Adipocyte (in vitro differentiated cells): ENCODE measurements at regions not wholly inside any gene's neighbourhood (a gene's known extent, or its start where the extent isn't known, plus 50 kb on each side); places are given as distances from the start of the nearest gene placed in this dataset.

Experiments used
- DNase-seq: peaks from one replicate; pipeline ENCODE4 v3.0.0-alpha.2; 2015; ENCODE audit warnings: low read depth
- H3K27me3 ChIP-seq: replicated peaks from 2 replicates; pipeline ENCODE4 v1.7.0; 2013; ENCODE audit warnings: mild to moderate bottlenecking, low read length, moderate library complexity; ENCODE audit not compliant: control insufficient read depth, insufficient read depth
- H3K36me3 ChIP-seq: 2 replicates; pipeline ENCODE4 v1.7.0; 2013; ENCODE audit warnings: low read length, mild to moderate bottlenecking, moderate library complexity; ENCODE audit not compliant: control insufficient read depth, insufficient read depth, severe bottlenecking
- H3K4me1 ChIP-seq: 2 replicates; pipeline ENCODE4 v1.7.0; 2013; ENCODE audit warnings: mild to moderate bottlenecking, low read length, moderate library complexity; ENCODE audit not compliant: control insufficient read depth, insufficient read depth
- H3K4me3 ChIP-seq: 2 replicates; pipeline ENCODE4 v1.7.0; 2013; ENCODE audit warnings: mild to moderate bottlenecking, low read length, moderate library complexity
- H3K9ac ChIP-seq: 2 replicates; pipeline ENCODE4 v1.7.0; 2013; ENCODE audit warnings: mild to moderate bottlenecking, low read length, moderate library complexity
- H3K9me3 ChIP-seq: 2 replicates; pipeline ENCODE4 v1.7.0; 2013; ENCODE audit warnings: mild to moderate bottlenecking, low read length, moderate library complexity; ENCODE audit not compliant: control insufficient read depth

GRCh38 chr3:117356091-117356705 is 646.6 kb downstream of the TUSC7 start:
- Histone ChIP-seq H3K9ac (no peak overlapping the region), H3K4me3 (no peak overlapping the region), H3K9me3 (peaks cover 4% of the 10 kb centered on the region), H3K4me1 (no peaks in the 10 kb centered on the region), H3K27me3 (no peaks in the 10 kb centered on the region), H3K36me3 (no peaks in the 10 kb centered on the region)
- no peak for DNase-seq

- H3K9me3 ChIP-seq = peaks cover 10% of the 10 kb centered on the region
- no peak overlapping the region for H3K9ac ChIP-seq
- no peaks in the 10 kb centered on the region for H3K4me1 ChIP-seq
- H3K4me3 ChIP-seq = no peak overlapping the region
- no peaks in the 10 kb centered on the region for H3K36me3 ChIP-seq
- no peak for DNase-seq
- H3K27me3 ChIP-seq = no peaks in the 10 kb centered on the region
Observed at GRCh38 chr3:117358717-117359314, 649.2 kb downstream of the TUSC7 start.

DNA sequence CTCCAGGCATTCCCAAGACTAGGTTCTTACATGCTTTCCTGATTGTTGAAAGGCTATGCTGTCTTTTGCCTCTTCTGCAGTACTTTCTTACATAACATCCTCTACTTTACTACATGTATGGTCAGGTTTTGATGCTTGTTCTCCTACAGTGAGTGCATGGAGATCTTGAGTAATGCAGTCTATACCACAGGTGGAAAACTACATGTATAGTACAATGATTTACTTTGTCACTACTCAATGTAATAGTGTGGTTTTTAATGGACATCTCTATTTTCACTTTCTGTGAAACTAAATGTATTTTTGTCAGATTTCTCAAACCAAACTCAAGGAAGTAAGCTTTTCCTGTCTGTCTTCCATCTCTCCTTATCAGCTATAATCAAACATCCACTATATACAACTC is 657.0 kb downstream of the TUSC7 start:
- Histone ChIP-seq H3K36me3 (no peaks in the 10 kb centered on the region), H3K27me3 (no peaks in the 10 kb centered on the region)

DNA sequence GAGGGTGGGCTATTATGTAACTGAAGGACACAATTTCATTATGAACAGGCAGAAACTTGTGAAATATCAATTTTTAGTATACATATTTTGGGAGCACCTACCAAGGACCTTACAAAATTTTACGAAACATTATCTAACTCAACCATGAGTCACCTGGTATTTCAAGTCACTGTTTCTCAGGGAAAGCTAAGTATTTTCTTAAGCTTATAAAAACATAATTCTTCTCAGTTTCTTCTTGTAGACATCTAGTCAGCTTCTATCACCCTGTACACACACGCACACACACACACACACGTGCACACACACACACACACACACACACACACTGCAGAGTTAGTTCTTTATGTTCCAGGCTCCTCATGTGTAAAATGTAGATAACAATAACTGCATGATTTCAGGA is 658.3 kb downstream of the TUSC7 start:
- DNase-seq = peak; percentile 50
- no peak overlapping the region for H3K9ac ChIP-seq

More for the DNA sequence above, 657.0 kb downstream of the TUSC7 start:
- no peak for DNase-seq
- Histone ChIP-seq H3K4me3 (no peak overlapping the region), H3K9me3 (peaks cover 5% of the 10 kb centered on the region), H3K4me1 (no peaks in the 10 kb centered on the region), H3K9ac (no peak overlapping the region)

GRCh38 chr3:117380631-117381030 is 671.1 kb downstream of the TUSC7 start:
- Histone ChIP-seq H3K4me3 (no peak overlapping the region), H3K4me1 (no peaks in the 10 kb centered on the region), H3K36me3 (no peaks in the 10 kb centered on the region), H3K27me3 (no peaks in the 10 kb centered on the region), H3K9me3 (no peaks in the 10 kb centered on the region), H3K9ac (no peak overlapping the region)
- DNase-seq = no peak

More for the DNA sequence above, 658.3 kb downstream of the TUSC7 start:
- Histone ChIP-seq H3K27me3 (no peaks in the 10 kb centered on the region), H3K4me1 (no peaks in the 10 kb centered on the region), H3K36me3 (no peaks in the 10 kb centered on the region), H3K9me3 (no peaks in the 10 kb centered on the region), H3K4me3 (no peak overlapping the region)

GRCh38 chr3:117393119-117393518 is 683.5 kb downstream of the TUSC7 start:
- Histone ChIP-seq H3K36me3 (no peaks in the 10 kb centered on the region), H3K4me3 (no peak overlapping the region), H3K9me3 (no peaks in the 10 kb centered on the region), H3K27me3 (no peaks in the 10 kb centered on the region), H3K4me1 (no peaks in the 10 kb centered on the region), H3K9ac (no peak overlapping the region)
- DNase-seq = no peak

GRCh38 chr3:117398141-117398899 is 688.7 kb downstream of the TUSC7 start:
- H3K27me3 ChIP-seq = no peaks in the 10 kb centered on the region
- no peaks in the 10 kb centered on the region for H3K9me3 ChIP-seq
- no peak overlapping the region for H3K9ac ChIP-seq
- H3K4me3 ChIP-seq = no peak overlapping the region
- no peaks in the 10 kb centered on the region for H3K36me3 ChIP-seq
- no peak for DNase-seq
- peaks cover 30% of the 10 kb centered on the region for H3K4me1 ChIP-seq

GRCh38 chr3:117399311-117400078 is 689.9 kb downstream of the TUSC7 start:
- Histone ChIP-seq H3K27me3 (no peaks in the 10 kb centered on the region), H3K9me3 (no peaks in the 10 kb centered on the region), H3K9ac (peak overlapping the region; percentile 64), H3K4me1 (peaks cover 41% of the 10 kb centered on the region), H3K36me3 (no peaks in the 10 kb centered on the region), H3K4me3 (peak overlapping the region; percentile 73)
- DNase-seq = peak; percentile 85

DNA sequence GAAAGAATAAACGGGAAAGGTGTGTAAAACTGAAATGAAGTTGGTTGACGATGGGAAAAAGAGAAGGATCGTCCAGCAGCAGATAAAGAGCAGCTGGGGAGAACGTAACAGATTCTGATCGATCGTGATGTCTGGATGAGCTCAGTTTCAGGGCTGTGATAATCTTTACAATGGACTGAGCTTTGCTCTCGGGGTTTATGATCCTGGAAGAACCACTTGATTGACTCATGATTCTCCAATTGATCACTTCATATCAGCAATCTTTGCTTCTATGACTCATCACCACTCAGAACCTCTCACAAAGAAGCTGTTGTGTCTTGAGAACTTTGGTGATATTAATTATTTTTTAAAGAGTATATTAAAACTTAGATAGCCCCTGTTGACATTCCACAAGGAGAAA is 690.7 kb downstream of the TUSC7 start:
- H3K27me3 ChIP-seq = no peaks in the 10 kb centered on the region
- H3K4me1 ChIP-seq = peaks cover 47% of the 10 kb centered on the region
- H3K9me3 ChIP-seq = no peaks in the 10 kb centered on the region
- DNase-seq = no peak
- peak overlapping the region; percentile 73 for H3K4me3 ChIP-seq
- peak overlapping the region; percentile 64 for H3K9ac ChIP-seq
- no peaks in the 10 kb centered on the region for H3K36me3 ChIP-seq

- H3K27me3 ChIP-seq = no peaks in the 10 kb centered on the region
- peaks cover 47% of the 10 kb centered on the region for H3K4me1 ChIP-seq
- H3K9ac ChIP-seq = peak overlapping the region; percentile 21
- no peak overlapping the region for H3K4me3 ChIP-seq
- peak; percentile 38 for DNase-seq
- no peaks in the 10 kb centered on the region for H3K9me3 ChIP-seq
- no peaks in the 10 kb centered on the region for H3K36me3 ChIP-seq
Observed at GRCh38 chr3:117404141-117404540, 694.6 kb downstream of the TUSC7 start.

DNA sequence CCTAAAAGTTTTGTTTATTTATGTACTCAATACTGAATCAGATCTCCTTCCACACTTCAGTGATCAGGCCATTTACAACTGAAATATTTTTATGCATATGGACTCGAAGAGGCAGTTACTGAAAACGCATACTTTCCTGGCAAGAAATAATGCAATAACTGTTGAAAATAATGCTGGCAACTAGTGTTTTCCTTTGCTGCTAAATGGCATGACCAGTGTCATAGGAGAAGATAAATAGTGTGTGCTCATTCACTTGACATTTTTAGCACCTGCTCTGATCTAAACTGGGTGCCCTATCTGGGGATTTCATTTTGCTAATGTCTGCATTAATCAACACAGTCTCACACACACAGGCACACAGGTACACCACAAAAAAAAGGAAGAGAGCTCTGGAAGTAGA is 695.2 kb downstream of the TUSC7 start:
- DNase-seq = peak; percentile 20
- H3K27me3 ChIP-seq = no peaks in the 10 kb centered on the region
- no peak overlapping the region for H3K4me3 ChIP-seq
- no peaks in the 10 kb centered on the region for H3K9me3 ChIP-seq
- no peaks in the 10 kb centered on the region for H3K36me3 ChIP-seq
- peaks cover 47% of the 10 kb centered on the region for H3K4me1 ChIP-seq
- H3K9ac ChIP-seq = peak overlapping the region; percentile 20
